Peyer's patch (tissue), 4 donors: ENCODE measurements at regions not wholly inside any gene's neighbourhood (a gene's known extent, or its start where the extent isn't known, plus 50 kb on each side); places are given as distances from the start of the nearest gene placed in this dataset.

ENCODE experiments used
- CTCF ChIP-seq, 6 experiments: fragments of 450-650 bp in 4 of 6; fragments of 200-600 bp in 2 of 6; sonication (generic) in 1 of 6; IDR thresholded peaks; one replicate each; pipeline ENCODE4 v1.5.1; 2017 to 2019; ENCODE audit warnings: antibody characterized with exemption in 6 of 6, mild to moderate bottlenecking in 3 of 6, moderate library complexity in 1 of 6
- POLR2A ChIP-seq, 2 donors: fragments of 450-650 bp; IDR thresholded peaks; one replicate each; pipeline ENCODE4 v1.5.1; 2017; ENCODE audit warnings: antibody characterized with exemption in 2 of 2, mild to moderate bottlenecking in 2 of 2, moderate library complexity in 2 of 2

GRCh38 chr1:165129568-165130164 lies 226.8 kb downstream of the LMX1A start:
- TF ChIP-seq POLR2A (IDR thresholded peaks at IDR 0.05) (no peak), CTCF (IDR thresholded peaks at IDR 0.05) (peak in 4 of 6 experiments; percentile 17 to 34 (median 25))
